Vagina (tissue), 2 donors: ENCODE measurements at regions not wholly inside any gene's neighbourhood (a gene's known extent, or its start where the extent isn't known, plus 50 kb on each side); places are given as distances from the start of the nearest gene placed in this dataset.

Experiments
- DNase-seq, 2 donors: peaks; one replicate each; pipeline ENCODE4 v3.0.0-alpha.2; 2017; ENCODE audit errors: extremely low spot score in 2 of 2
- H3K27ac ChIP-seq: fragments of 200-600 bp; sonication (generic); one replicate; pipeline ENCODE4 v1.5.1; 2019
- H3K27me3 ChIP-seq: fragments of 200-600 bp; sonication (generic); one replicate; pipeline ENCODE4 v1.5.1; 2019
- H3K36me3 ChIP-seq, 2 donors: fragments of 200-600 bp; sonication (generic); one replicate each; pipeline ENCODE4 v1.5.1; 2017 to 2019
- H3K4me1 ChIP-seq: fragments of 200-600 bp; sonication (generic); one replicate; pipeline ENCODE4 v1.5.1; 2019
- H3K4me3 ChIP-seq, 2 donors: fragments of 200-600 bp; sonication (generic); 1 replicate in 1 of 2; 2 replicates in 1 of 2; pipeline ENCODE4 v1.5.1; 2016 to 2019
- H3K9me3 ChIP-seq: fragments of 200-600 bp; sonication (generic); one replicate; pipeline ENCODE4 v1.5.1; 2019
- CTCF ChIP-seq, 3 experiments: fragments of 450-650 bp in 2 of 3; fragments of 200-600 bp in 1 of 3; sonication (generic) in 1 of 3; IDR thresholded peaks; one replicate each; pipeline ENCODE4 v1.5.1; 2017 to 2019; ENCODE audit warnings: antibody characterized with exemption in 3 of 3, mild to moderate bottlenecking in 2 of 3, moderate library complexity in 2 of 3
- POLR2A ChIP-seq, 2 donors: fragments of 450-650 bp; IDR thresholded peaks; one replicate each; pipeline ENCODE4 v1.6.1; 2017; ENCODE audit warnings: antibody characterized with exemption in 2 of 2, mild to moderate bottlenecking in 2 of 2, moderate library complexity in 2 of 2
- POLR2AphosphoS5 ChIP-seq, 2 donors: sonication (generic); formaldehyde crosslinking; IDR thresholded peaks; one replicate each; pipeline ENCODE4 v1.9.0; 2017; ENCODE audit warnings: antibody characterized with exemption in 2 of 2, mild to moderate bottlenecking in 2 of 2, low read depth in 1 of 2; ENCODE audit not compliant: insufficient read depth in 1 of 2
- intact Hi-C: fragments of 100-400 bp; cut with DNase I; formaldehyde crosslinking; loops from one replicate; pipeline ENCODE4 v1.15.1; 2023

- no peaks in the 10 kb centered on the region for H3K27me3 ChIP-seq
- H3K36me3 ChIP-seq, result no peaks in the 10 kb centered on the region
- intact Hi-C loops, result no loop called here
- TF ChIP-seq POLR2A (IDR thresholded peaks at IDR 0.05) (no peak), CTCF (IDR thresholded peaks at IDR 0.05) (no peak), POLR2AphosphoS5 (IDR thresholded peaks at IDR 0.05; ENCODE audit: insufficient read depth in 1 of 2, low read depth in 1 of 2) (no peak)
- DNase-seq, result no peak
- H3K27ac ChIP-seq, result no peak overlapping the region
- H3K4me3 ChIP-seq, result no peak overlapping the region
- H3K4me1 ChIP-seq, result no peaks in the 10 kb centered on the region
- H3K9me3 ChIP-seq, result no peaks in the 10 kb centered on the region
Observed at GRCh38 chrX:1895583-1895982, 280.7 kb downstream of the ASMT start.

GRCh38 chrX:1899841-1900240, 285.0 kb downstream of the ASMT start:
- no peak overlapping the region for H3K4me3 ChIP-seq
- no peak for DNase-seq
- no peaks in the 10 kb centered on the region for H3K27me3 ChIP-seq
- no peak overlapping the region for H3K27ac ChIP-seq
- H3K4me1 ChIP-seq, result no peaks in the 10 kb centered on the region
- H3K36me3 ChIP-seq, result no peaks in the 10 kb centered on the region
- TF ChIP-seq POLR2AphosphoS5 (IDR thresholded peaks at IDR 0.05; ENCODE audit: insufficient read depth in 1 of 2, low read depth in 1 of 2) (no peak), CTCF (IDR thresholded peaks at IDR 0.05) (no peak), POLR2A (IDR thresholded peaks at IDR 0.05) (no peak)
- intact Hi-C loops, result no loop called here
- no peaks in the 10 kb centered on the region for H3K9me3 ChIP-seq

GRCh38 chrX:1902901-1903235, 288.0 kb downstream of the ASMT start:
- Histone ChIP-seq H3K9me3 (no peaks in the 10 kb centered on the region), H3K4me1 (no peaks in the 10 kb centered on the region), H3K27ac (no peak overlapping the region), H3K27me3 (no peaks in the 10 kb centered on the region), H3K36me3 (no peaks in the 10 kb centered on the region), H3K4me3 (no peak overlapping the region)
- intact Hi-C loops, result no loop called here
- DNase-seq, result no peak
- TF ChIP-seq CTCF (IDR thresholded peaks at IDR 0.05), result no peak
- no peak for TF ChIP-seq POLR2A (IDR thresholded peaks at IDR 0.05)
- no peak for TF ChIP-seq POLR2AphosphoS5 (IDR thresholded peaks at IDR 0.05; ENCODE audit: insufficient read depth in 1 of 2, low read depth in 1 of 2)

GRCh38 chrX:1903236-1903935, 288.5 kb downstream of the ASMT start:
- intact Hi-C loops, result no loop called here
- no peaks in the 10 kb centered on the region for H3K36me3 ChIP-seq
- no peak for DNase-seq

More at GRCh38 chrX:1903236-1903935, 288.5 kb downstream of the ASMT start:
- no peak for TF ChIP-seq POLR2A (IDR thresholded peaks at IDR 0.05)
- TF ChIP-seq POLR2AphosphoS5 (IDR thresholded peaks at IDR 0.05; ENCODE audit: insufficient read depth in 1 of 2, low read depth in 1 of 2), result no peak
- TF ChIP-seq CTCF (IDR thresholded peaks at IDR 0.05), result no peak
- H3K27me3 ChIP-seq, result no peaks in the 10 kb centered on the region
- H3K9me3 ChIP-seq, result no peaks in the 10 kb centered on the region
- no peak overlapping the region for H3K4me3 ChIP-seq
- no peaks in the 10 kb centered on the region for H3K4me1 ChIP-seq
- H3K27ac ChIP-seq, result no peak overlapping the region
